ENCODE measurements at regions not wholly inside any gene's neighbourhood (a gene's known extent, or its start where the extent isn't known, plus 50 kb on each side); places are given as distances from the start of the nearest gene placed in this dataset.

- no peak for TF ChIP-seq POLR2AphosphoS5 (IDR thresholded peaks at IDR 0.05; ENCODE audit: borderline replicate concordance, low read depth, low read length)
- no peak for TF ChIP-seq EZH2 (IDR thresholded peaks at IDR 0.05)
- TF ChIP-seq FOXP2 (optimal IDR thresholded peaks at IDR 0.05; ENCODE audit: control extremely low read depth, extremely low read length, insufficient read depth) = no peak
Observed at GRCh38 chr4:13296986-13297385, 187.2 kb downstream of the RAB28 start.
